ENCODE measurements at regions not wholly inside any gene's neighbourhood (a gene's known extent, or its start where the extent isn't known, plus 50 kb on each side); places are given as distances from the start of the nearest gene placed in this dataset.

DNA sequence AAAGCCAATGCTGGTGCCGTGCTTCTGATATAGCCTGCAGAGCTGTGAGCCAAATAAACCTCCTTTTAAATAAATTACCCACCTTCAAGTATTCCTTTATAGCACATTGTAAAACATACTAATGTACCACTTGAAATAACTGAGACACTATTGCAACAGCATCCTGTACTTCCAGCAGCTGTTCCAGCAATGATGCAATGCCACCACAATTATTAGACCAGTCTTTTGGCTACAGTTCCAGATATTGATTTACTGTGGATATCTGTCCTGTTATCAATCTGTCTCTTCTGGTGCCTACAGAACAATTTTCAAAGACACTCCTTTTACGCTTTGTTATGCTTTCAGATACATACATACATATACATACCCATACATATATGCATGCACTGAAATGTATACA is 567.9 kb downstream of the TAF11L14 start:
- TF ChIP-seq CTCF (IDR thresholded peaks at IDR 0.05) (no peak), POLR2A (IDR thresholded peaks at IDR 0.05) (no peak)

All from uterus (tissue), 2 donors.